HEK293 (cell line): ENCODE measurements at regions not wholly inside any gene's neighbourhood (a gene's known extent, or its start where the extent isn't known, plus 50 kb on each side); places are given as distances from the start of the nearest gene placed in this dataset.

Source experiments
- CTCF ChIP-seq: fragments of 450-650 bp; formaldehyde crosslinking; IDR thresholded peaks from 2 replicates; pipeline ENCODE4 v1.5.1; 2016; ENCODE audit warnings: missing biosample characterization, missing genetic modification characterization
- HOXA7 ChIP-seq: sonication (generic); formaldehyde crosslinking; IDR thresholded peaks from 2 replicates; pipeline ENCODE4 v1.8.1; 2022; ENCODE audit warnings: missing genetic modification reagents, borderline replicate concordance
- ZNF24 ChIP-seq: fragments of 450-650 bp; formaldehyde crosslinking; IDR thresholded peaks from 2 replicates; pipeline ENCODE4 v1.5.1; 2016; ENCODE audit warnings: missing biosample characterization, missing genetic modification characterization
- ZNF529 ChIP-seq: fragments of 450-650 bp; formaldehyde crosslinking; IDR thresholded peaks from 2 replicates; pipeline ENCODE4 v1.5.1; 2017; ENCODE audit warnings: missing genetic modification characterization, missing biosample characterization; ENCODE audit not compliant: insufficient replicate concordance
- ZNF837 ChIP-seq: fragments of 450-650 bp; formaldehyde crosslinking; IDR thresholded peaks from 2 replicates; pipeline ENCODE4 v1.5.1; 2016; ENCODE audit warnings: missing biosample characterization, missing genetic modification characterization
- TF ChIP-seq, protein P1 (sequence below): IDR thresholded peaks from 2 replicates; pipeline ENCODE4 v1.6.1; 2011; ENCODE audit warnings: mild to moderate bottlenecking, low read depth, low read length, borderline replicate concordance
- TF ChIP-seq, protein P2 (sequence below): fragments of 450-650 bp; formaldehyde crosslinking; IDR thresholded peaks from 2 replicates; pipeline ENCODE4 v1.5.1; 2017; ENCODE audit warnings: missing biosample characterization, missing genetic modification characterization
- TF ChIP-seq, protein P3 (sequence below): fragments of 450-650 bp; formaldehyde crosslinking; IDR thresholded peaks from 2 replicates; pipeline ENCODE4 v1.5.1; 2016; ENCODE audit warnings: missing biosample characterization, missing genetic modification characterization
- TF ChIP-seq, protein P4 (sequence below): fragments of 450-650 bp; formaldehyde crosslinking; IDR thresholded peaks from 2 replicates; pipeline ENCODE4 v1.5.1; 2016; ENCODE audit warnings: missing biosample characterization, missing genetic modification characterization, low read depth

GRCh38 chr4:24674279-24674678, 89.9 kb upstream of the DHX15 start:
- TF ChIP-seq, protein P1, sequence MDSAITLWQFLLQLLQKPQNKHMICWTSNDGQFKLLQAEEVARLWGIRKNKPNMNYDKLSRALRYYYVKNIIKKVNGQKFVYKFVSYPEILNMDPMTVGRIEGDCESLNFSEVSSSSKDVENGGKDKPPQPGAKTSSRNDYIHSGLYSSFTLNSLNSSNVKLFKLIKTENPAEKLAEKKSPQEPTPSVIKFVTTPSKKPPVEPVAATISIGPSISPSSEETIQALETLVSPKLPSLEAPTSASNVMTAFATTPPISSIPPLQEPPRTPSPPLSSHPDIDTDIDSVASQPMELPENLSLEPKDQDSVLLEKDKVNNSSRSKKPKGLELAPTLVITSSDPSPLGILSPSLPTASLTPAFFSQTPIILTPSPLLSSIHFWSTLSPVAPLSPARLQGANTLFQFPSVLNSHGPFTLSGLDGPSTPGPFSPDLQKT: no peak
- TF ChIP-seq HOXA7 (CRISPR knock-in tag) (no peak), ZNF24 (tag by site-specific recombination) (no peak), CTCF (tag by site-specific recombination) (no peak), ZNF529 (tag by site-specific recombination) (no peak), ZNF837 (no peak)
- TF ChIP-seq, protein P2, sequence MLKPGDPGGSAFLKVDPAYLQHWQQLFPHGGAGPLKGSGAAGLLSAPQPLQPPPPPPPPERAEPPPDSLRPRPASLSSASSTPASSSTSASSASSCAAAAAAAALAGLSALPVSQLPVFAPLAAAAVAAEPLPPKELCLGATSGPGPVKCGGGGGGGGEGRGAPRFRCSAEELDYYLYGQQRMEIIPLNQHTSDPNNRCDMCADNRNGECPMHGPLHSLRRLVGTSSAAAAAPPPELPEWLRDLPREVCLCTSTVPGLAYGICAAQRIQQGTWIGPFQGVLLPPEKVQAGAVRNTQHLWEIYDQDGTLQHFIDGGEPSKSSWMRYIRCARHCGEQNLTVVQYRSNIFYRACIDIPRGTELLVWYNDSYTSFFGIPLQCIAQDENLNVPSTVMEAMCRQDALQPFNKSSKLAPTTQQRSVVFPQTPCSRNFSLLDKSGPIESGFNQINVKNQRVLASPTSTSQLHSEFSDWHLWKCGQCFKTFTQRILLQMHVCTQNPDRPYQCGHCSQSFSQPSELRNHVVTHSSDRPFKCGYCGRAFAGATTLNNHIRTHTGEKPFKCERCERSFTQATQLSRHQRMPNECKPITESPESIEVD (tag by site-specific recombination): no peak
- TF ChIP-seq, protein P3, sequence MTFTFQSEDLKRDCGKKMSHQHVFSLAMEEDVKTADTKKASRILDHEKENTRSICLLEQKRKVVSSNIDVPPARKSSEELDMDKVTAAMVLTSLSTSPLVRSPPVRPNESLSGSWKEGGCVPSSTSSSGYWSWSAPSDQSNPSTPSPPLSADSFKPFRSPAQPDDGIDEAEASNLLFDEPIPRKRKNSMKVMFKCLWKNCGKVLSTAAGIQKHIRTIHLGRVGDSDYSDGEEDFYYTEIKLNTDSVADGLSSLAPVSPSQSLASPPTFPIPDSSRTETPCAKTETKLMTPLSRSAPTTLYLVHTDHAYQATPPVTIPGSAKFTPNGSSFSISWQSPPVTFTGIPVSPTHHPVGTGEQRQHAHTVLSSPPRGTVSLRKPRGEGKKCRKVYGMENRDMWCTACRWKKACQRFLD (tag by site-specific recombination): no peak
- TF ChIP-seq, protein P4, sequence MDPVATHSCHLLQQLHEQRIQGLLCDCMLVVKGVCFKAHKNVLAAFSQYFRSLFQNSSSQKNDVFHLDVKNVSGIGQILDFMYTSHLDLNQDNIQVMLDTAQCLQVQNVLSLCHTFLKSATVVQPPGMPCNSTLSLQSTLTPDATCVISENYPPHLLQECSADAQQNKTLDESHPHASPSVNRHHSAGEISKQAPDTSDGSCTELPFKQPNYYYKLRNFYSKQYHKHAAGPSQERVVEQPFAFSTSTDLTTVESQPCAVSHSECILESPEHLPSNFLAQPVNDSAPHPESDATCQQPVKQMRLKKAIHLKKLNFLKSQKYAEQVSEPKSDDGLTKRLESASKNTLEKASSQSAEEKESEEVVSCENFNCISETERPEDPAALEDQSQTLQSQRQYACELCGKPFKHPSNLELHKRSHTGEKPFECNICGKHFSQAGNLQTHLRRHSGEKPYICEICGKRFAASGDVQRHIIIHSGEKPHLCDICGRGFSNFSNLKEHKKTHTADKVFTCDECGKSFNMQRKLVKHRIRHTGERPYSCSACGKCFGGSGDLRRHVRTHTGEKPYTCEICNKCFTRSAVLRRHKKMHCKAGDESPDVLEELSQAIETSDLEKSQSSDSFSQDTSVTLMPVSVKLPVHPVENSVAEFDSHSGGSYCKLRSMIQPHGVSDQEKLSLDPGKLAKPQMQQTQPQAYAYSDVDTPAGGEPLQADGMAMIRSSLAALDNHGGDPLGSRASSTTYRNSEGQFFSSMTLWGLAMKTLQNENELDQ (tag by site-specific recombination): no peak
